Heart left ventricle (tissue), 13 donors: ENCODE measurements at regions not wholly inside any gene's neighbourhood (a gene's known extent, or its start where the extent isn't known, plus 50 kb on each side); places are given as distances from the start of the nearest gene placed in this dataset.

Experiments used
- POLR2A ChIP-seq, 2 donors: fragments of 450-650 bp; IDR thresholded peaks; one replicate each; pipeline ENCODE4 v1.6.1; 2017; ENCODE audit warnings: antibody characterized with exemption in 2 of 2, mild to moderate bottlenecking in 2 of 2, moderate library complexity in 2 of 2
- TF ChIP-seq, protein P1 (sequence below), 12 donors: fragments of 200-600 bp; sonication (generic) in 4 of 12; IDR thresholded peaks; one replicate each; pipeline versions ENCODE4 v1.5.0 to v1.8.0; 2018 to 2022; ENCODE audit warnings: antibody characterized with exemption in 12 of 12, mild to moderate bottlenecking in 5 of 12
- donor health status: ischemic (EF 13 %, LVEDD 7.1; RV severe dilation, severe dysfunction).
- donor health status: DM: no; HTN: yes; CAD: no.
- donor health status: DM: no; HTN: no; CAD: no.
- donor health status: ischemic (EF 25% LVEDD 6.9; RV normal size, moderate dysfunction).
- donor health status: ischemic (EF 25% LVEDD 5.7; RV mildly dilated, moderate dysfunction).
- donor health status: ischemic (EF 35%, LVEDD 5.7; RV mildly dilated, moderate dysfunction).
- donor health status: nonischemic (EF 11% LVEDD 7.7; RV severe dilation, severe dysfunction).
- donor health status: DM: yes; HTN: yes; CAD: no.
- donor health status: PGD.
- donor health status: ischemic (EF 29% LVEDD 5.4; RV normal size, mild dysfunction).
- donor health status: nonischemic (EF 23%, LVEDD 6.1; RV moderate dilation, normal function).

DNA sequence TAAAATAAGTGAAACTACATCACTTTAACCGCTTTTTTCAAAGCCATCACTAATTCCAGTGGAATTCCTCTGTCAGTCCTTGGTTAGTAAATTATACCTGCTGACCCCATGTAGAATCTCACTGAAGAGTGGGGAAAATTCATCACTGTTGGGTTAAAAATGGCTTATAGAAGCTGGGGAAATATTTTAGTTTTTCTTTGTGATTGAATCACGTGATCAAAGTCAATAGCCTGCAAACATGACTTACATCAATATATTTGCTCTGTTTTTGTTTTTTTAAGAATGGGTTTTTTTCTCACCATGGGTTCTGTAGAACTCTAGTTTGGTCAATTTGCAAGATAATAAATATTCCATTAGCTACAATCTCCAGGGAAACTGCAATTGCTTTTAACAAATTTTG, 445.2 kb upstream of the FAM47C start:
- TF ChIP-seq, protein P1, sequence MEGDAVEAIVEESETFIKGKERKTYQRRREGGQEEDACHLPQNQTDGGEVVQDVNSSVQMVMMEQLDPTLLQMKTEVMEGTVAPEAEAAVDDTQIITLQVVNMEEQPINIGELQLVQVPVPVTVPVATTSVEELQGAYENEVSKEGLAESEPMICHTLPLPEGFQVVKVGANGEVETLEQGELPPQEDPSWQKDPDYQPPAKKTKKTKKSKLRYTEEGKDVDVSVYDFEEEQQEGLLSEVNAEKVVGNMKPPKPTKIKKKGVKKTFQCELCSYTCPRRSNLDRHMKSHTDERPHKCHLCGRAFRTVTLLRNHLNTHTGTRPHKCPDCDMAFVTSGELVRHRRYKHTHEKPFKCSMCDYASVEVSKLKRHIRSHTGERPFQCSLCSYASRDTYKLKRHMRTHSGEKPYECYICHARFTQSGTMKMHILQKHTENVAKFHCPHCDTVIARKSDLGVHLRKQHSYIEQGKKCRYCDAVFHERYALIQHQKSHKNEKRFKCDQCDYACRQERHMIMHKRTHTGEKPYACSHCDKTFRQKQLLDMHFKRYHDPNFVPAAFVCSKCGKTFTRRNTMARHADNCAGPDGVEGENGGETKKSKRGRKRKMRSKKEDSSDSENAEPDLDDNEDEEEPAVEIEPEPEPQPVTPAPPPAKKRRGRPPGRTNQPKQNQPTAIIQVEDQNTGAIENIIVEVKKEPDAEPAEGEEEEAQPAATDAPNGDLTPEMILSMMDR (IDR thresholded peaks at IDR 0.05): no peak
- no peak for TF ChIP-seq POLR2A (IDR thresholded peaks at IDR 0.05)
